Activated T-cell treated with anti-CD3 and anti-CD28 coated beads, Interleukin-2, amount 50 U/mL, for 48 hours (primary cell): ENCODE measurements at regions not wholly inside any gene's neighbourhood (a gene's known extent, or its start where the extent isn't known, plus 50 kb on each side); places are given as distances from the start of the nearest gene placed in this dataset.

Experiments
- DNase-seq, 2 experiments: peaks; one replicate each; pipeline ENCODE4 v3.0.0-alpha.2; 2020

DNA sequence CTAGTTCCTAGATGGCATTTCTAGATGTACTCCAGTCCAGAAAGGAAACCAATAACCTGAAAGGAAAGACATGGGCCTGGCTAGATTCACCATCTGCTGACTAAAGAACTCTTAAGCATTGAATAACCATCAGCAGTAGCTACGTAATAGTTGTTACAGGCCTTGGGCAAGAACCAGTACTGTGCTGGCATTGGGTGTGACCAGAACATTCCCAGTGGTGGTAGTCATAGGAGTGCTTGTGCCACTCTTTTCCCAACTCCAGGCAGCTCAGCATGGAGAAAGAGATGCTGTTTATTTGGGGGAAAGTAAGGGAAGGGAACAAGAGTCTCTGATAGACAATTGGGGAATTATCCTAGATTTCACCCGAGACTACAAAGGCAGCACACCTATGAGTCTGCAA, 333.3 kb downstream of the SLC16A7 start:
- DNase-seq = no peak

DNA sequence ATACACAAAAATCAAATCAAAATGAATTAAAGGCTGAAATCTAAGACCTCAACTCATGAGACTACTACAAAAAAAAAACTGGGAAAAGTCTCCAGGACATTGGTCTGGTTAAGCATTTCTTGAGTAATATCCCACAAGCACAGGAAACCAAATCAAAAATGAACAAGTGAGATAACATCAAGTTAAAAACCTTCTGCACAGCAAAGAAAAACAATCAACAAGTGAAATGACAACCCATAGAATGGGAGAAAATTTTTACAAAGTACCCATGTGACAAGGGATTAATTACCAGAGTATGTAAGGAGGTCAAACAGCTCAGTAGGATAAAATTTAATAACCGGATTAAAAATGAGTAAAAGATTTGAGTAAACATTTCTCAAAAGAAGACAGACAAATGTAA, 338.7 kb downstream of the SLC16A7 start:
- DNase-seq = no peak

DNA sequence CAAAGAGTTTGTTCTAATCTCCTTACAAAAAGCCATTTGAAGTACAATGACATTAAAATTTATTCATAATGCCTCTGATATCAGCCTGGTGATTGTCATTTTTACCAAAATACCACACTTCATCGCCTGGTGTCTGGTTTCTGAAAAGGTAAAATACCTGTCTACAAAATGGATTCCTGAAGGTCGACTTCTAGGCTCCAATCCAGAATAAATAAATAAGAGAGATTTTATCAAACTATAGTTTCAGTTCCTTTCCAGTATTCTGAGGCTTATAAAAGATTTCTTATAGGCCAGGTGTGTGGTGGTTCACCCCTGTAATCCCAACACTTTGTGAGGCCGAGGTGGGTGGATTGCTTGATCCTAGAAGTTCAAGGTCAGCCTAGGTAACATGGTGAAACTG, 340.7 kb downstream of the SLC16A7 start:
- DNase-seq = no peak

DNA sequence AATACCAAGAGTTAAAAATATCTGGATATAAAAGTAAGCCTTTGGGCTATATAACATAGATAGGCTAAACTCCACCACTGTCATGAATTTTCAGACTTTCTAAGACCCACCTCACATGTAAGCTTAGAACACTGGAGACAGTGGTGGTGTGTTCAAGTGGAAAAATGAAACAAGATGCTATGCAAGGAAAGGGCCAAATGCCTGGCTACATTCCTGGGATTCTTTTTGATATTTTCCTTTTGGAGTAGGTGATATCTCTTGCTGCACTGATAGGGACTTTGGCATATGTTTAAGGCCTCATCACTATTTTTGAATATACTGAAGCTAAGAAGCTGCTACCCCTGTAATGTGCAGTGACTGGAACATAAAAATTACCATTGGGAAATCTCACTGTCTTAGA, 341.3 kb downstream of the SLC16A7 start:
- no peak for DNase-seq

DNA sequence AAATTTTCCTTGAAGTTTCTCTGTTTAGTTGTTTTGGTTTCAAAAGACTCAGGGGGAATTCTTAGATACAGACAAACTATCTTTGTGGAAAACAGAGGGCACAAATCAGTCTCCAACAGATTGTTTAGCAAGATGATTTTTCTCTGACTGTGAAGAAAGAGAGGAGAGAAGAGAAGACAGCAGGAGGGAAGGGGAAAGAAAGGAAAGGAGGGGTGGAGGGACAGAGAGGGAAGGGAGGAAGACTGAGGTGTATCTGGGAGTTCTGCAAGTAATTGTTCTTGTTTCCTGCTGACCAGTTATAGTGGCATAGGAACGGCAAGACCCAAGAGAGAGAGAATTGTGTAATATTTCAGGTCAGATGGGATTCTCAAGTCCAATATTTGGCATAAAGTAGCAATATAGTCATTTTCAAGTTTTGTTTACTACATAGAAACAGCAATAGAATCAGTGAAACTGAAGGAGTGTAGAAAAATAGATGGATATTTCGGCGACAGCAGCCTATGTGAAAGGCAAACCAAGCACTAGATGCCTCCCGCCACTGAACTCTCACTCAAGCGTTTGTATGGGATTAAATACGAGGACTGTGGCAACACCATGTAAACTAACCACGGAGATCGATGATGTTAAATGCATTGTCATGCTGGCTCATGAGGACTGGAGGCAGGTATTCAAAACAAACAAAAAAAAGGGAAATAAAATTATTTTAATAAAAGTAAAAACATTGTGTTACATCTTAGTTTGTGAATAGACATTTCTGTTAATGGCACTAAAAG, 342.5 kb downstream of the SLC16A7 start:
- DNase-seq = no peak

- DNase-seq = no peak
Observed at GRCh38 chr12:59940631-59941342, 345.0 kb downstream of the SLC16A7 start.

- DNase-seq = no peak
Observed at GRCh38 chr12:59941461-59941860, 345.6 kb downstream of the SLC16A7 start.

GRCh38 chr12:59944177-59944576, 348.3 kb downstream of the SLC16A7 start:
- DNase-seq = no peak

GRCh38 chr12:59946635-59947034, 350.8 kb downstream of the SLC16A7 start:
- no peak for DNase-seq

- DNase-seq = no peak
Observed at GRCh38 chr12:59963546-59963945, 367.7 kb downstream of the SLC16A7 start.

DNA sequence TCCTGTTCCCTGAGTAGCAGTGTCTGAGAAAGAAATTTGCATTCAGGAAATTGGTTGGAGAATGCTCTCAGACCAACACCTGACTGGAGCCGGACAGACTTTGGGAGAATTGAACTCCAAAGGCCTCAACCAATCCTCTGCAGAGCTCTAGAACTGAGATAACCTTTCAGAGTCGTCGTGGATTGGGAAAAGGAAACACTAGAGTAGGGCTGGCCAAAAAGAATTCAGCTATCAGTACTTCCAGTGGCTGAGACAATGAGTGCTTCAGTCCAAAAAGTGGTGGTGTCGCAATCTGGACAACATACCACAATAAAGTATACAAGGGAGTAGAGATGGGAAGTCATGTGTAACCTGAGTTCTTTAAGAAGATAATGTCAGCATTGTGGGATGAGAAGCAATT, 377.1 kb downstream of the SLC16A7 start:
- no peak for DNase-seq

- DNase-seq = no peak
Observed at GRCh38 chr12:59973515-59973914, 377.7 kb downstream of the SLC16A7 start.

GRCh38 chr12:59977779-59978178, 381.9 kb downstream of the SLC16A7 start:
- DNase-seq = no peak

DNA sequence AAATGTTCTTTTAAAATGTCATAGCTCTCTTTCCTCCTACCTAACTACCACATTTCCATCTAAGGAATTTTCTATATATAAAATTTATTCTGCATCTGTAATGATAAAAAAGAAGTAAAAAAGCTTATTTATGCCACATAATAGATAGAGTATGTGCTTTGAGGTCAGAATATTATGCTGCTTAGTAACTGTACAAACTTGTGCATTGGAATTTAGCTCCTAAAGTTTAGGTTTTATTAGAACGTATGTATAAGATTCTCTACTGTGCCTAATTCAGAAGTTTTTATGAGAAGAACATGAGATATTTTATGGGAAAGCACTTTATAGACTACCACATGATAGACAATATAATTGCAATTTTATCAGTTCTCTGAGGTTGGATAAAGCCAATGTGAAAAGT, 384.6 kb downstream of the SLC16A7 start:
- no peak for DNase-seq

DNA sequence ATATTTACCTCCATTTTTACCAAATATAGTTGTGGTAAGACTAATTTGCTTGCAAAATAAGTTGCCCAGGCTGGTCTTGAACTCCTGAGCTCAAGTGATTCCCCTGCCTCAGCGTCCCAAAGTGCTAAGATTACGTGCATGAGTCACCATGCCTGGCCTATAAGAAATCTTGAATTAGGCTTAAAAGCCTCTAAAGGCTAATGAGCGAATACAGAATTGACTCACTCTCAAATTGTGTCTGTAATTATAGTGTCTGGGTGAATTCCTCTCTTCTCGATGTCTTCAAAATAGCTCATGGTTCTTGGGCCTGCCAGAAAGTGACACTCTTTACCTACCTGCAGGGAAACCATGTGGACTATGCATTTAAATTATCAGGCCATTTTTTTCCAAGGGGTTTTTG, 403.5 kb downstream of the SLC16A7 start:
- DNase-seq = no peak

DNA sequence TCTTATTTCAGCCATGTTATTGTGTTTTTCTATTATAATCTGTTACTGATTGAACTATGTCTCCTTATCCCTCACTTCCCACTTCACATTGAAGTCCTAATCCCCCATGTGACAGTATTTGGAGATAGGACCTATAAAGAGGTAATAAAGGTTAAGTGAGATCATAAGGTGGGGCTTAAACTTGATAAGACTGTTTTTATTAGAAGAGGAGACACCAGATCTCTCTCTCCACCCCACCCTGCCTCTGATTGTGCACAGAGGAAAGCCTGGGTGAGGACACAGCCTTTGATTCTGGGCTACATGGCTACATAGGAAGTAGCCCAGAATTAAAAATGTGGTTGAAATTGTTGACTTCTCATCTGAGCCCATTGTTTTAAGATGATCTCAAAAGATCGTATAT, 414.7 kb downstream of the SLC16A7 start:
- DNase-seq = no peak

DNA sequence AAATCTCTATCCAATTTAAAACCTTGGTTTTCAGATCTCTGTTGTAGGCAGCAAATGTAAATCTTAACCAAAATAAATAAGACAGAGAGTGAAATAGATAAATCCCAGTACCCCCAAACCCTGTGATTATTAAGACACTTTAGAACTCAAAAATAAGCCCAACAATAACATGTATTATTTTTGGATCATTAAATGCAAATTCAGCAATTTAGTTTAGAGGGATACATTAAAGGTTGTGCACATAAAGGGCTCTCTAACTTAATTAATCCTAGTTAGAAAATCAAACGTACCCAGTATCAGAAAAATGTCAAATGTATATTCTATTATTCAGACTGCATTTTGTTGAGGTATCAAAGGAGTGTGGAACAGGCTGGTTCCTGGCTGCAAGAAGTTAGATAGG, 416.8 kb downstream of the SLC16A7 start:
- no peak for DNase-seq

- no peak for DNase-seq
Observed at GRCh38 chr12:60014436-60014835, 418.6 kb downstream of the SLC16A7 start.

DNA sequence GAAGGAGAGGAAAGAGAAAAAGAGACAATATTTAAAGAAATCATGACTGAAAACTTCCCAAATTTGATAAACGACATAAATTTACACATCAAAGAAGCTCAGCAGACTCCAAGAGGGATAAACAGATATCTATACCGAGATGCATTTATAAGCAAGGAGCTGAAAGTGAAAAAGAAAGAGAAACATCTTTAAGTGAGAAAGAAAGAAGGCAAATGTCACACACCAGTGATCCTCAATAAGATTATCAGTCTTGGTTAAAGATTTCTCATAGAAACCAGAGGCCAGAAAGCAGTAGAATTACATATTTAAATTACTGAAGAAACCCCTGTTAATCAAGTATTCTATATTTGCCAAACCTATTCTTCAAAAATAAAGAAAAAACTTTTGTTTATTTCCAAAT, 424.2 kb downstream of the SLC16A7 start:
- DNase-seq = no peak

- no peak for DNase-seq
Observed at GRCh38 chr12:60021235-60021634, 425.4 kb downstream of the SLC16A7 start.

DNA sequence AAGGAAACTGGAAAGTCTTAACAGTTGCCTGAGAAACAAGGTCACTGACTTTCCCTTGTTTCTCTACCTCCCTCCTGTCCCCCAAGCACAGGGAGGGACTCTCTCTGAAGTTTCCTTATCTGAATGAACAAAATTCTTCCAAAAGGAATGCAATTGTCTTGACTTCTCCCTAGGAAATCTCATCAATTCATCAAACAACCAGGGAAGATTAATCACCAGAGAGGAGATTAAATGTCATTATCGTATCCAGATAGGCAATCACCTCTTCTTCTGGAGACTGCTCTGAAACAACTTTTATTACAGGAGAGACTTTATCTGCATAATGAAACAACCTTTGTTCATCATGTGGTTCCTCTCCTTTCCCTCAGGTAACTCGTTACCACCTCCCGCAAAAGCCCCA, 431.4 kb downstream of the SLC16A7 start:
- no peak for DNase-seq

- DNase-seq = no peak
Observed at GRCh38 chr12:60034147-60034546, 438.3 kb downstream of the SLC16A7 start.

GRCh38 chr12:60035835-60036234, 440.0 kb downstream of the SLC16A7 start:
- no peak for DNase-seq

GRCh38 chr12:60042835-60043234, 447.0 kb downstream of the SLC16A7 start:
- DNase-seq = no peak

- DNase-seq = no peak
Observed at GRCh38 chr12:60043236-60043635, 447.4 kb downstream of the SLC16A7 start.
